ENCODE measurements at regions not wholly inside any gene's neighbourhood (a gene's known extent, or its start where the extent isn't known, plus 50 kb on each side); places are given as distances from the start of the nearest gene placed in this dataset.

- no peak for TF ChIP-seq CTCF (IDR thresholded peaks at IDR 0.05; ENCODE audit: control extremely low read depth, extremely low read depth, low read depth, missing control alignments)
- CTCF ChIA-PET, result interaction anchor here (1.1 kb wide), 1 partner anchor 9 kb away, joined by 3 read pairs; no protein-coding TSS in a partner anchor
- POLR2A ChIA-PET, result no interaction called here
- no peak for DNase-seq (ENCODE audit: extremely low spot score)
Observed at GRCh38 chr10:78533776-78534175, 500.1 kb downstream of the RPS24 start.

GRCh38 chr10:78535716-78536218, 502.1 kb downstream of the RPS24 start:
- DNase-seq (ENCODE audit: extremely low spot score), result no peak
- no peak for TF ChIP-seq CTCF (IDR thresholded peaks at IDR 0.05; ENCODE audit: control extremely low read depth, extremely low read depth, low read depth, missing control alignments)
- CTCF ChIA-PET, result no interaction called here
- POLR2A ChIA-PET, result no interaction called here

- DNase-seq (ENCODE audit: extremely low spot score), result no peak
- TF ChIP-seq CTCF (IDR thresholded peaks at IDR 0.05; ENCODE audit: control extremely low read depth, extremely low read depth, low read depth, missing control alignments), result no peak
- POLR2A ChIA-PET, result no interaction called here
Observed at GRCh38 chr10:78537018-78537417, 503.4 kb downstream of the RPS24 start.

GRCh38 chr10:78539247-78539766, 505.6 kb downstream of the RPS24 start:
- POLR2A ChIA-PET, result no interaction called here
- DNase-seq (ENCODE audit: extremely low spot score), result no peak
- TF ChIP-seq CTCF (IDR thresholded peaks at IDR 0.05; ENCODE audit: control extremely low read depth, extremely low read depth, low read depth, missing control alignments), result no peak
- CTCF ChIA-PET, result no interaction called here

More at GRCh38 chr10:78537018-78537417, 503.4 kb downstream of the RPS24 start:
- CTCF ChIA-PET, result interaction anchor here (1.1 kb wide), 1 partner anchor 29 kb away, joined by 3 read pairs; no protein-coding TSS in a partner anchor

GRCh38 chr10:78540355-78541076, 506.9 kb downstream of the RPS24 start:
- POLR2A ChIA-PET, result no interaction called here
- no peak for DNase-seq (ENCODE audit: extremely low spot score)
- CTCF ChIA-PET, result interaction anchor here (0.9 kb wide), 1 partner anchor 119 kb away, joined by 3 read pairs; no protein-coding TSS in a partner anchor
- TF ChIP-seq CTCF (IDR thresholded peaks at IDR 0.05; ENCODE audit: control extremely low read depth, extremely low read depth, low read depth, missing control alignments), result no peak

GRCh38 chr10:78541481-78542140, 507.9 kb downstream of the RPS24 start:
- POLR2A ChIA-PET, result no interaction called here
- TF ChIP-seq CTCF (IDR thresholded peaks at IDR 0.05; ENCODE audit: control extremely low read depth, extremely low read depth, low read depth, missing control alignments), result no peak

More at GRCh38 chr10:78541481-78542140, 507.9 kb downstream of the RPS24 start:
- DNase-seq (ENCODE audit: extremely low spot score), result no peak
- CTCF ChIA-PET, result no interaction called here

All from GM10248 (cell line).